ENCODE measurements at regions not wholly inside any gene's neighbourhood (a gene's known extent, or its start where the extent isn't known, plus 50 kb on each side); places are given as distances from the start of the nearest gene placed in this dataset.

- Histone ChIP-seq H3K79me1 (ENCODE audit: low read depth in 1 of 2, low read length in 2 of 2) (no peaks in the 10 kb centered on the region), H3K4me2 (ENCODE audit: low read depth, low read length) (no peak overlapping the region), H3K23ac (ENCODE audit: low read depth, low read length) (no peak overlapping the region), H4K8ac (ENCODE audit: low read depth in 2 of 2, low read length in 2 of 2) (no peak overlapping the region), H4K5ac (ENCODE audit: low read depth, low read length) (no peak overlapping the region), H2AK5ac (ENCODE audit: low read depth, low read length) (no peak overlapping the region), H3K56ac (ENCODE audit: extremely low read depth, insufficient read depth, low read length) (no peak overlapping the region), H2AK9ac (replicated peaks; ENCODE audit: low read depth, low read length, poor library complexity) (no peak overlapping the region), H2AFZ (replicated peaks; ENCODE audit: low read length, poor library complexity) (no peak overlapping the region), H3K4me3 (ENCODE audit: insufficient read depth, low read depth, low read length) (no peak overlapping the region), H2BK20ac (ENCODE audit: low read depth, low read length) (no peak overlapping the region), H3K4me1 (ENCODE audit: control insufficient read depth, insufficient read depth, low read length) (peaks cover 3% of the 10 kb centered on the region), H3K18ac (ENCODE audit: low read depth, low read length) (no peak overlapping the region), H3K27ac (ENCODE audit: insufficient read depth, low read length) (no peak overlapping the region), H2BK15ac (ENCODE audit: low read depth, low read length) (no peak overlapping the region), H3K9me3 (ENCODE audit: control insufficient read depth, insufficient read depth, low read length) (no peaks in the 10 kb centered on the region), H3K36me3 (ENCODE audit: control insufficient read depth, insufficient read depth, low read length) (no peaks in the 10 kb centered on the region), H4K91ac (ENCODE audit: insufficient read depth, low read depth, low read length) (no peak overlapping the region), H2BK120ac (ENCODE audit: low read depth, low read length) (no peak overlapping the region), H2BK5ac (ENCODE audit: low read depth, low read length, poor library complexity, severe bottlenecking) (no peak overlapping the region), H3K27me3 (ENCODE audit: control insufficient read depth, insufficient read depth, low read length) (no peaks in the 10 kb centered on the region), H3K14ac (replicated peaks; ENCODE audit: low read depth, low read length) (no peak overlapping the region), H3K4ac (ENCODE audit: low read depth, low read length) (no peak overlapping the region), H4K20me1 (ENCODE audit: insufficient read depth, low read length) (no peaks in the 10 kb centered on the region), H3K9me1 (ENCODE audit: insufficient read depth, low read length) (no peaks in the 10 kb centered on the region), H3K9ac (ENCODE audit: low read depth, low read length) (no peak overlapping the region)
- ChIA-PET POLR2A (ENCODE audit: unreplicated experiment) (no interaction called here), CTCF (no interaction called here)
- in situ Hi-C loops (cut with MboI; ENCODE audit: low sequenced_read_pairs) (no loop called here), dilution Hi-C loops (cut with HindIII; ENCODE audit: low sequenced_read_pairs, unreplicated experiment) (no loop called here), intact Hi-C loops (cut with micrococcal nuclease) (no loop called here)
- no peak for DNase-seq
- TF ChIP-seq MAFK (IDR thresholded peaks at IDR 0.05; ENCODE audit: low read depth, low read length) = no peak
- TF ChIP-seq ELK1 (IDR thresholded peaks at IDR 0.05; ENCODE audit: borderline replicate concordance, low read depth, low read length) = no peak
- no peak for TF ChIP-seq RAD21 (IDR thresholded peaks at IDR 0.05; ENCODE audit: low read length)
- TF ChIP-seq CEBPB (IDR thresholded peaks at IDR 0.05; ENCODE audit: low read depth, low read length) = no peak
- TF ChIP-seq CTCF (conservative IDR thresholded peaks at IDR 0.05; ENCODE audit: low read depth, low read length) = no peak
- no TSS peak for BruUV-seq (replicated peaks)
- ATAC-seq (ENCODE audit: low read depth) = no peak
These were observed 115.5 kb upstream of the FAM9C start for GRCh38 chrX:13159886-13160285.
